NCI-H2107 (cell line): ENCODE measurements at regions not wholly inside any gene's neighbourhood (a gene's known extent, or its start where the extent isn't known, plus 50 kb on each side); places are given as distances from the start of the nearest gene placed in this dataset.

ENCODE experiments used
- DNase-seq: peaks from one replicate; lab custom pipeline; 2025; lab: John Stamatoyannopoulos, UW

DNA sequence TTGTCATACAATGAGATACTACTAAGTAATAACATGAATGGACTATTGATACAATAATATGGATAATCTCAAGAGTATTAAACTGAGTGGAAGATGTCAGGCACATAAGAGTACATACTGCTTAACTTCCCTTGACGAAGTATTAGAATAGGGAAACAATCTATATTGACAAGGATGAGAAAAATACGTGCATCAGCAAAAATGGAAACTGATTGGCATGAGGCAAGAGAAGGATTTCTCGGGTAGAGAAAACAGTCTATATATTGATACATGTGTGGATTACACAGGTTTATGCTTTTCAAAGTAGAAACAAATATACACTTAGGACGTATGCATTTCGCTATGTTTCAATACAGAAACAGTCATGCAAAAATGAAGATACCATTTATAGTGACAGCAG, 57.4 kb downstream of the PRR20E start:
- no peak for DNase-seq

DNA sequence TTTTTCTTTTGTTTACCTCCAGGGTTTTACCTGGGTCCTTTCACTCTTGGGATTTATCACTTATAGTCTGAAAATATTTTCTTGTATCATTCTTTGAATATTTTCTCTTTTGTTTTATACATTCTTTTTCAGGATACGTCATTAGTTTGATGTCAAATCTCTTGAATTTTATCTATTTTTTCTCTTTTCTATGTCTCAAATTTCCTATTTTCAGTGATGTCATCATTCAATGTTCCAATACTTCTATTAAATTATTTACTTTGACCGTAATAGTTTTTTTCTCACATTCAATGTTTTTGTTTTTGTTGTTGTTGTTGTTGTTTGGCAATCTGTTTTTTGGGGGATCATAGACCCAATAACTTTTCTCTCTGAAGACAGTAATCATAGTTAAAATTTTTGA, 83.5 kb downstream of the PRR20E start:
- no peak for DNase-seq

DNA sequence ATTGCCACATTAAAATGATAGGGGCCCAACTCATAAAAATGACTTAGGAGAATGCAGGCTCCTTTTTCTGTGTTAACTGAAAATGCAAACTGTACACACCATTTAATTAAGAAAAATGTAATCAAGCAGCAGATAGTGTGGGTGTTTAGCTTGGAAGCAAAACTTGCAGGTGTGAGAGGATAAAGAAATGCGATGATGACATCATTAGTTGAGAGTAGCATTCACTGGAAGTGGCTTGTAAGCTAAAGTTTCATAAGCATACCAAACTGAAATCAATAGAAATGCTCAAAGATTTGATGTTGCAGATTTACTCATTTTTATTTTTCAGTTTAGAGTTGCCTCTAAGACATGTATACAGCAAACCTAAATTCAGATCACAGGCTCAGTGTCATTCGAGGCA, 86.6 kb downstream of the PRR20E start:
- no peak for DNase-seq

DNA sequence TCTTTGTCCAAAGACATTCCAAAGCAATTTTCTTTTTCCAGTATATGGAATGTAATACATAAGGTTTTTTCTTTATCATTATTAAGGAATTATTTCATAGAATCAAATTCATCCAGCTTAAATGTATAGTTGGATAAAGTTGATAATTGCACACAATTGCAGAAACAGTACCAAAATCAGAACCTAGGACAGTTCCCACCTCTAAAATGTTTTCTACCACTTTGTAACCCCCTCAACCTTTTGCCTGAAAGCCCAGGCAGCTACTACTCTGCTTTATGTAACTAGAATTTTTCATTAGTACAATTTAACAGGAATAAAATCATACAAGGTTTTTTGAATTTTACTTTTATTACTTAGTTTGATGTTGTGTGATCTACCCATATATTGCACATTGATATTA, 98.0 kb downstream of the PRR20E start:
- no peak for DNase-seq

DNA sequence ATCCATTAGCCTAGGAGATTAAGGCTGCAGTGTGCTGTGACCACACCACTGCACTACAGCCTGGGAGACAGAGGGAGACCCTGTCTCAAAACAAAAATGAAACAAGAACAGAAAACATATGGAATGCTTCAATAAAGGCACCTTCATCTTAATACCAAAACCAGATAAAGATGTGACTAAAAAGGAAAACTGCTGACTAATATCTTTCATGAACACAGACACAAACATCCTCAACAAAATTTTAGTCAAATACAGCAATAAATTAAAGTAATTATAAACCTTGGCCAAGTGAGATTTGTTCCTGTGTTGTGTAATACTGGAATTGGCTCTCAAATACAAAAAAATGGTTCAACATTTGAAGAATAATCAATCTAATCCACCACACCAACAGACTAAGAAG, 103.5 kb downstream of the PRR20E start:
- DNase-seq, result no peak

DNA sequence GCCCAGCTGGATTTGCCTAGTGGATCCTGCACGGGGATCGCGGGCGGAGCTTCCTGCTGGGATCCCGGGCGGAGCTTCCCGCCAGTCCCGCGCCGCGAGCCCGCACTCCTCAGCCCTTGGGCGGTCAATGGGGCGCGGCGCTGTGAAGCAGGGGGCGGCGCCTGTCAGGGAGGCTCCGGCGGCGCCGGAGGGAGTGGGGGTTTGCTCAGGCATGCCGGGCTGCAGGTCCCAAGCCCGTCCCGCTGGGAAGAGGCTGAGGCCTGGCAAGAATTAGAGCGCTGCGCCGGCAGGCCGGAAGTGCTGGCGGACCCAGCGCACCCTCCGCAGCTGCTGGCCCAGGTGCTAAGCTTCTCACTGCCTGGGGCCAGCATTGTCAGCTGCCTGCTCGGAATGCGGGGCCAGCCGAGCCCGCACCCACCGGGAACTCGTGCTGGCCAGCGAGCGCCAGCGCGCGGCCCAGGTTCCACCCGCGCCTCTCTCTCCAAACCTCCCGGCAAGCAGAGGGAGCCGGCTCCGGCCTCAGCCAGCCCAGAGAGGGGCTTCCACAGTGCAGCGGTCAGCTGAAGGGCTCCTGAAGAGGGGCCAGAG, 119.6 kb downstream of the PRR20E start:
- no peak for DNase-seq

DNA sequence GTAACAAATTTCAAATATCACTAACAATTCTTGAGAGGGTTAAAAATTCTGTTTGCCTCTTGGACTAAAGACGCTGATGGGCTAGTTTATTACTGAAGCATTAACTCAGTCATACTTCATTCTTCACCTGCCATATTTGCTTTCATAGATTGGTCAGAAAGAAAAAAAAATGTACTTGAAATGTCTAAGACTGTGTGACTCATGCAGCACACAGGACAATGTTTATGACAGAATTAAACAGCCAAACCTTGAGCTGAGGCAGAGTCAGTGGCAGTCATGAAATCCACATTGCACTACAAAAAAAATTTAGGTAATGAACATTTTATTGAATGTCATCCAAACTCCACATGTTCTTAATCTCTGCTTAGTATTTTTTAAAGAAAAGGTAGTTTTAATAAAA, 135.6 kb downstream of the PRR20E start:
- DNase-seq, result no peak

DNA sequence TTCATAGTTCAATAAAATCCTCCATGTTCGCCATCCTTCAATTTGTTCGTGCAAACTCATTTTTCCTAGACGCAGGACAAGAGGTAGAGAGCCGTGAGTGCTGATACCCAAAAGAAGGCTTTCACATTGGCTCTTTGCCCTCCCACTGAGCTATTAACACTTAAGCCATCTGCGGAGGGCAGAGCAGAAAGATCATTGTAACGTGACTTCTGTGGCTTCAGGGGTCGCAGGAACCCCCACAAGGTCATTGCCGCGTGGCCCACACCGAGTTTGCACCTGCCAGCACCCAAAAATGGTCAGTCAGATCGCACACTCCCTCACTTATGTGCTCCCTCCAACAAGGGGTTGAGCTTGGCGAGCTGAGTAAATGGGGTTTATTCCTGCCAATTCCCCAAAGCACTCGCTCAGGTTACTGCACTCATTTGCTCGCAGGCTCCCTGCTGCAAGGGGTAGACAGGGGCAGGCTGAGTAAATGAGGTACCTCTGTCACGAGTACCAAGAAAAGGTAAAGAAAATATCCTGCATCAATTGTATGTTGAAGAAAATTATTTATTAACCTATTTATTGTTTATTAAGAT, 144.1 kb downstream of the PRR20E start:
- DNase-seq, result peak; percentile 9

DNA sequence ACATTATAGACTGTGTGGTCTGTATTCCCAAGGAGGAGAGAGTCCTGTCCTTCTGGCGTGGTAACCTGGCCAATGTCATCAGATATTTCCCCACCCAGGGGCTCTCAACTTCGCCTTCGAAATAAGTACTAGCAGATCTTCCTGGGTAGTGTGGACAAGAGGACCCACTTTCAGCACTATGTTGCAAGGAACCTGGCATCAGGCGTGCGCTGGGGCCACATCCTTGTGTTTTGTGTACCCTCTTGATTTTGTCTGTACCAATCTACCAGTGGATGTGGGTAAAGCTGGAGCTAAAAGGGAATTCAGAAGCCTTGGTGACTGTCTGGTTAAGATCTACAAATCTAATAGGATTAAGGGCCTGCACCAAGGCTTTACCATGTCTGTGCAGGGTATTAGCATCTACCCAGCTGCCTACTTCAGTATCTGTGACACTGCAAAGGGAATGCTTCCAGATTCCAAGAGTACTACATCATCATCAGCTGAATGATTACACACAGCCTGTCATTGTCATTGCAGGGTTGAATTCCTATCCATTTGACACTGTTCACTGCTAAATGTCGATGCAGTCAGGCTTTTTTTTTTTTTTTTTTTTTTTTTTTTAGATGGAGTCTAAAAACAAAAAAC, 148.0 kb downstream of the PRR20E start:
- DNase-seq, result no peak

DNA sequence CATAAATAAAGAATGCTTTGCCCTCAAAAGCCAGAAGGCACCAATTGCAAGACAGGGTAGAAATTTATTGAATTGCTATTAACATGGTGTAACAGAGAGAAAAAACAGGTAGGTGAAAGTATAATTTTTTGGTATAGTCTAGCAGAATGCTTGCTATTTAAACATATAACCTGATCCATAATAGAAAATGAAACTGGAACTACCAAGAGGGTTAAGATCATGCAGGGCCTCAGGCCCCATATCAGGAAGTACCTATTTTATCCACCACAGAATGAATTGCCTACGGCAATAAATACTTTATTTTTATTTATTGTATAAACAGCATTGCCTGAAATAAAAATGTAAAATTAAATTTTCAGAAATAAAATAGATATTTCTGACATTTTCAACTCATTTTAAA, 159.5 kb downstream of the PRR20E start:
- DNase-seq, result no peak

DNA sequence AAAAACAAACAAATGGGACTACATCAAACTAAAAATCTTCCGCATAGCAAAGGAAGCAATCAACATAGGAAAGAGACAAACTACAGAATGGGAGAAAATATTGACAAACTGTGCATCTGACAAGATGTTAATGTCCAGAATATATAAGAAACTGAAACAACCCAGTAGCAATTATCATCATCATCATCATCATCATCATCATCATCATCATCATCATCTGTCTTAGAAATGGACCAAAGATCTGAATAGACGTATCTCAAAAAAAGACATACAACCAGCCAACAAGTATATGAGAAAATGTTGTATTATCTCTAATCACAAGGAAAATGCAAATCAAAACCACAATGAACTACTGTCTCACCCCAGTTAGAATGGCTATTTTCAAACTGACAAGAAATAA, 173.9 kb downstream of the PRR20E start:
- DNase-seq, result no peak

DNA sequence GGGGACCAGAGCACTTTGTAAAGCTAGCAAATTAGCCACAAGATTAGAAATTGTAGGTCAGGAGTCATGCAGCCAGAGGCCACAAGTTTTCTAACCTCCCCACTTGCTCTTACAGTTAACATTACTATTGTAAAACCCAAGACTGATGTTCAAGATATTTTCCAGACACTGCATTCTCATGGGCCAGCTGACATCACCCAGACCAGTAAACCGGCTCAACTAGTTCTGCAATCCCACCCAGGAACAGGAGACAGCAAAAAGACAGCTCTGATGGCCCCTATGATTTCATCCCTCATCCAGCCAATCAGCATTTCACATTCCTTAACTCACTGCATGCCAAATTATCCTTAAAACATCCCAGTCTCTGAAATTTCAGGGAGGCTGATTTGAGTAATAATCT, 178.5 kb downstream of the PRR20E start:
- no peak for DNase-seq

DNA sequence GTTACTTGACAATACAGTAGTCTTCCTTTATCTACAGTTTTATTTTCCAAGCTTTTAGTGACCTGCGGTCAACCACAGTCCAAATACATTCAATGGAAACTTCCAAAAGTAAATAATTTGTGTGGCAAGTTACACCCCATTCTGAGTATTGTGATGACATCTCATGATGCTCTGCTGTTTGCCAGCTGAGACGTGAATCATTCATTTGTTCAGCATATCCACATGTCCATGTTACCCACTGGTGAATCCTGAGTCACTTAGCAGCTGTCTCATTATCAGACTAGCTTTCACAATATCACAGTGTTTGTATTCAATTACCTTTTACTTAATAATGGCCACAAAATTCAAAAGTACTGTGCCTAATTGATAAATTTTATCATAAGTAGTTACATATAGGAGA, 179.8 kb downstream of the PRR20E start:
- DNase-seq, result no peak

DNA sequence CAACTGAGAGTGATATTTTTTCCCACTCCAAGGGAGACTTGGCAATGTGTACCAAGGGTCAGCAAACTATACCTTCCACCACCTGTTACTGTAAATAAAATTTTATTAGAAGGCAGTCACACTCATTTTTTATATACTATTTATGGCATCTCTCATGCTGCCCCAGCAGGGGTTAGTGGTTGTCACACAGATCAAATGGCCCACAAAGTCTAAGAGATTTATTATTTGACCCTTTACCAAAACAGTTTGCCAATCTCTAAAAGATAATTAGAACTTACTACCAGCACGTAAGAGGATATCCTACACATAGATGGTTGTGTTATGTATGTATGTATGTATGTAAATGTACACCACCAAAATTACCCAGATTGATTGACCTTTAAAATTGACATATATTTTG, 185.1 kb downstream of the PRR20E start:
- no peak for DNase-seq

DNA sequence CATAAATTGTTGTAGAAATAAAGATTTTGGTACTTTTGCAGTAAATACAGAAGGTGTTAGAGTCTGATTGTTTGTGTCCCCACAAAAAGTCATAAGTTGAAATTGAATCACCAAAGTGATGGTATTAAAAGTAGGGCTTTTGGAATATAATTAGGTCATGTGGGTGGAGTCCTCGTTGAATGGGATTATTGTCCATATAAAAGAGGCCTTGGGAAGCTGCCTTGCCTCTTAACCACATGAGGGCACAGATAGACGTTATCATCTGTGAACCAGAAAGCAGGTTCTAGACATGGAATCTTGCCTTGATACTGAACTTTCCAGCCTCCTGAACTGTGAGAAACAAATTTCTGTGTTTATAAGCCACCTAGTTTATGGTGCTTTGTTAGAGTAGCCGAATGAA, 186.8 kb downstream of the PRR20E start:
- DNase-seq, result no peak

DNA sequence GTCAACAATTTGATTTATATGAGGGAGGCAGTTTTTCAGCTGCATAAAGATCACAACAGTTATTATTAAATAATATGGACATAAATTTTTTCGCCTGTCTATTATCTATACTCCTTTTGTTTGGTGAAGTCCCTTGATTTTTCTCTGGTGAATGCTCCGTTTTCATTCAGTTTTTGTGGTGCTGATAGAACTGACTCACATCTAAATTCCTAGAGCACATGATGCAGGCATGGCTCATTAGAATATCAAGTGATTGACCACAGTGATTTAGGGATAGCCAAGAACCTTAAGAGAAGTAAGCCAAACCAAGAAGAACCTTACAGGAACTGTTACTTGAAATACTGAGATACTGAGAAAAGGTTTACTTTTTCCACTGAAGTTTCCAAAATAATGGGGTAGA, 208.9 kb downstream of the PRR20E start:
- DNase-seq, result no peak

DNA sequence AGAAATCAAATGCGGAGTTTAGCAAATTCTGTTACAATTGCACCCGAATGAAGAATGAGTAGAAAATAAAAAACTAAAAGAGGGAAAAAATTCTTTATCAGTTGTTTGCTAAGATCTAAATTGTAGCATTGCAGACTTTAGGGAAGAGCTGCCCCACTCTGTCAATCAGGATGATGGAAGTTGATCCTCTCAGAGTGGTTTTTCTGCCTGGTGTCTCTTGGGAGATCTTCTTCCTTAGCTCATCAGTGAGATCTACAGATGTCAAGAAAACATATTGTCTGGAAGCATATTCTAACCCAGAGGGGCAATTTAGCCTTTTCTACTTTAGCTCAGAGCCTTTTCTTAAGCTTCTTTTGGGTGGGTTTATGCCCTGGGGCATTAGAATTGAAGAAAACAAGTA, 223.2 kb upstream of the PCDH17 start:
- no peak for DNase-seq

DNA sequence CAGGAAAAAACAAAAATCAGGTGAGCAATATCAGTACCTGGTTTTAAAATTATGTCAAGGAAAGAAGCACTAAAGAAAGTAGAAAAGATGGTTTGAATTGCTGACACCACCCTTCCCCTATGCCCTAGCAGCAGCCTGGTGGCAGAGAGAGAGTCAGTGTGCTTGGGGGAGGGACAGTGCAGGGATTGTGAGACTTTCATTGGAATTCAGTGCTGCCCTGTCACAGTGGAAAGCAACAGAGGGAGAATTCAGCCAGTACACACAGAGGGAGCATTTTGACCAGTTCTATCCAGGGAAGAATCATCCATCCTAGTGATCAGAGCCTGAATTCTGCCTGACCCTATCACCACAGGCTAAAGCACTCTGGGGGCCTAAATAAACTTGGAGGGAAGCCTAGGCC, 222.4 kb upstream of the PCDH17 start:
- no peak for DNase-seq

DNA sequence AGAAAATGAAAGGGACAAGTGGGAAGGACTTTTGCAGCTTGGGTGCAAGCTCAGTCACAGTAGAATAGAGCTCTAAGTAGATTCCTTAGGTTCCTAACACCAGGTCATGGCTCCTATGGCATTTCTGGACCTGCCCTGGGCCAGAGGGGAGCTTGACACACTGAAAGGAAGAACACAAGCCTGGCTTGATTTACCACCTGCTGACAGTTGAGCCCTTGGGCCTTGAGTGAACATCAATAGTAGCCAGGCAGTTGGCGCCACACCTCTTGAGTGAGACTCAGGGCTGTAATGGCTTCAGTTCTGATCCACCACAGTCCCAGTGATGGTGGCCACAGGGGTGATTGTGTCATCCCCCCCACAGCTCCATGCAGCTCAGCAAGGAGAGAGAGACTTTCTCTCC, 221.9 kb upstream of the PCDH17 start:
- DNase-seq, result no peak

DNA sequence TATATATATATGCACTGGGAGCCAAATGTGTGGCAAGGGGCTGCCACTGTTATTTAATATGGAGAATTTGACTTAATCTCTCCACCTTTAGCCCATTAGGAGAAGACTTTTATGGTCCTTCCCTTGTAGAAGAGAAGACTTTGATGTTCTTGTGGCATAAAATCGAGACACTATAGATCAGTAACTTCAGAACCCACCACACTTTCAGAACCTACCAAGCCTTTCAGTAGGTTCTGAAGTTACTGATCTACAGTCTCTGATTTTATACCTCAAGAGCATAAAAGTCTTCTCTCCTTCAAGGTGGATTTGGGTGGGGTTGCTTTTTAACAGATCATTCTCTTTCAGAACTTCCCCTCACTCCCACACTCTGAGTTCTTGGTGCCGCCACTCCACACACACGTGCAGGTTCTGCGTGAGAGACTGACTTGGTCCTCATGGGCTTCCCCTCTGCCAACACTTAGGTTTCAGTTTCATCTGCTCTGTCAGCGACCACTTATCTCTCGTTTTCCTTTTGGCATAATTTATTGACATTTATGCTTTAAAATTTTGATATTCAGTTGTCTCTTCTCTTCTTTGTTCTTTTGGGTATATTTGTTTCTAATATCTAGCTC, 213.4 kb upstream of the PCDH17 start:
- DNase-seq, result peak; percentile 24

DNA sequence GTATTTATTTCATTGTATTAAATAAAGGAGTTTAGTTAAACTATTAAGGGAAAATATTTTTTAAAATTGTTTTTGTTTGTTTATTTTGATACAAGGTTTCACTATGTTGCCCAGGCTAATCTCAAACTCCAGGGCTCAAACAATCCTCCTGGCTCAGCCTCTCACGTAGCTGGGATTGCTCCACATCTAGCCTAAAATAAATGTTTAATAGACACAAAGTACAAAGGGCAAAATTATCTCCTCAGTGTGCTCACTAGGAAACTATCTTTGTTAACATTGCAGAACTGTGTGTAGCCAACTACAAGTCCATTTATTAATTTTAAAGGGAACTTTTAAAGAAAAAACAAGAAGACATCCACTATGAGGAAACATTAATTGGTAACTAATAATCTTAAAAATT, 207.2 kb upstream of the PCDH17 start:
- DNase-seq, result no peak

DNA sequence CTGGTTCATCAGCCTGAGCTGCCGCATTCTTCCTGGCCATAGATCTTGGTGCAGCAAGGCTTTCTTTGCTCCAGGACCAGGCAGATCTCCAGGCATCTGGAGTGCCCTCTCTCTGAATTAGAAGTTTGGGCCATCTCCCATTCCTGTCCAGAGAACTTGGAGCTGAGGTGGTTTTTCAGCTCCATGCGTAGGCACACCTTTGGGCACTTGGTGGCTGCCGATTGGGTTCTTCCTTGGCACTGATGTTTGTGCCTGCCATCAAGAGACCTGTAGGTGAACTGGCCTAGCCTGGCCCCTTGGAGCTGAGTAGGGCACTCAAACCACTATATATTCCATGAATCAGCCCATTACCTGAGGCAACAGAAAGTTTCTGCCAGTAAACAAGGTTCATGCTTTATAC, 206.0 kb upstream of the PCDH17 start:
- DNase-seq, result no peak

DNA sequence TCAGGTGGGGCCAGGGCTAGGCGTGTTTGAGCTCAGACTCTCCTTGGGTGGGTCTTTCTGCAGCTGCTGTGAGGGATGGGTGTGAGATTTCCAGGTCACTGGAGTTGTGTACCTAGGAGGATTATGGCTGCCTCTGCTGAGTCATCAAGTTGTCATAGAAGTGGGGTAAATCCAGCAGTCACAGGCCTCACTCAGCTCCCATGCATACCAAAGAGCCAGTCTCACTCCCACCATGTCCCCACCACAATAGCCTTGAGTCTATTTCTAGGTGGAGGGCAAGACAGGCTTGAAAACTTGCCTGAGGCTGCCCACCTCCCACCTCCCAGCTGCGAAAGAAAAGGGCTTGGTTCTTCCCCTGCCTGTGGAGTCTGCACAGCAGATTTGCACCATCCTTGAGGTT, 194.0 kb upstream of the PCDH17 start:
- no peak for DNase-seq

DNA sequence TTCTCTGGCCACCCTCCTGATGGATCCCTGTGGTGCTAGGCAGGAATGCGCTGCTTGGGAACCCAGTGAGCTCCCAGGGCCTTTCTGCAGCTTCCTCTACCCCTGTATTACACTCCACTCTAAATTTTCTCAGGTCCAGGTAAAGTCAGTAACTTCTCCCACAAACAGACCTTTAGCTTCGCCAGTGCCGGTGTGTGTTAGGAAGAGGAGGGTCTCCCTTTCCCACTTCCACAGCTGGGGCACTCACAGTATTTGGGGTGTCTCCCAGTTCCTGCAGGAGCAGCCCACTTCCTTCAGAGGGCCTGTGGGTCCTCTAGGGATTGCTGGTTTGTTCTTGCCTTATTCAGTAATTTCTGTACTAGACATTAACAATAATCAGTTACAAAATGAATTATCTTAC, 193.5 kb upstream of the PCDH17 start:
- no peak for DNase-seq
